ENCODE measurements at regions not wholly inside any gene's neighbourhood (a gene's known extent, or its start where the extent isn't known, plus 50 kb on each side); places are given as distances from the start of the nearest gene placed in this dataset.

- TF ChIP-seq TOX (CRISPR knock-in tag; IDR thresholded peaks at IDR 0.05; ENCODE audit: borderline replicate concordance) (no peak), OSR1 (CRISPR knock-in tag; IDR thresholded peaks at IDR 0.05) (no peak)
Observed at GRCh38 chr11:116172156-116172555, 600.6 kb downstream of the BUD13 start (continued).

- ATAC-seq, result no peak
- TF ChIP-seq BACH2 (CRISPR knock-in tag; IDR thresholded peaks at IDR 0.05; ENCODE audit: borderline replicate concordance) (no peak), POU6F1 (CRISPR knock-in tag; IDR thresholded peaks at IDR 0.05; ENCODE audit: borderline replicate concordance, low read depth) (no peak), ESRRG (CRISPR knock-in tag; IDR thresholded peaks at IDR 0.05) (no peak), ISL1 (CRISPR knock-in tag; IDR thresholded peaks at IDR 0.05) (no peak), GLIS3 (CRISPR knock-in tag; IDR thresholded peaks at IDR 0.05) (no peak), CSDC2 (CRISPR knock-in tag; IDR thresholded peaks at IDR 0.05) (no peak), ZNF8 (CRISPR knock-in tag; IDR thresholded peaks at IDR 0.05) (no peak), SNAI2 (CRISPR knock-in tag; IDR thresholded peaks at IDR 0.05) (no peak), TSHZ2 (CRISPR knock-in tag; IDR thresholded peaks at IDR 0.05) (no peak), TOX (CRISPR knock-in tag; IDR thresholded peaks at IDR 0.05; ENCODE audit: borderline replicate concordance) (no peak), ZFP3 (CRISPR knock-in tag; IDR thresholded peaks at IDR 0.05) (no peak), RARB (CRISPR knock-in tag; IDR thresholded peaks at IDR 0.05) (no peak), ZNF565 (CRISPR knock-in tag; conservative IDR thresholded peaks at IDR 0.05; ENCODE audit: low read depth) (no peak), ZFP30 (CRISPR knock-in tag; IDR thresholded peaks at IDR 0.05) (no peak), ZNF70 (CRISPR knock-in tag; IDR thresholded peaks at IDR 0.05) (no peak), ARNTL (CRISPR knock-in tag; IDR thresholded peaks at IDR 0.05; ENCODE audit: borderline replicate concordance, low read depth) (no peak), PPARA (CRISPR knock-in tag; IDR thresholded peaks at IDR 0.05; ENCODE audit: borderline replicate concordance) (no peak), PATZ1 (CRISPR knock-in tag; IDR thresholded peaks at IDR 0.05; ENCODE audit: borderline replicate concordance) (no peak), CREB5 (CRISPR knock-in tag; IDR thresholded peaks at IDR 0.05; ENCODE audit: low read depth) (no peak), OSR1 (CRISPR knock-in tag; IDR thresholded peaks at IDR 0.05) (no peak)
Observed at GRCh38 chr11:116171271-116172140, 601.3 kb downstream of the BUD13 start.

- TF ChIP-seq ZC3H10 (CRISPR knock-in tag; IDR thresholded peaks at IDR 0.05), result no peak
- TF ChIP-seq TCF4 (CRISPR knock-in tag; IDR thresholded peaks at IDR 0.05; ENCODE audit: borderline replicate concordance), result no peak
- no peak for ATAC-seq
Observed at GRCh38 chr11:116170526-116171120, 602.2 kb downstream of the BUD13 start.
